ENCODE measurements at regions not wholly inside any gene's neighbourhood (a gene's known extent, or its start where the extent isn't known, plus 50 kb on each side); places are given as distances from the start of the nearest gene placed in this dataset.

DNA sequence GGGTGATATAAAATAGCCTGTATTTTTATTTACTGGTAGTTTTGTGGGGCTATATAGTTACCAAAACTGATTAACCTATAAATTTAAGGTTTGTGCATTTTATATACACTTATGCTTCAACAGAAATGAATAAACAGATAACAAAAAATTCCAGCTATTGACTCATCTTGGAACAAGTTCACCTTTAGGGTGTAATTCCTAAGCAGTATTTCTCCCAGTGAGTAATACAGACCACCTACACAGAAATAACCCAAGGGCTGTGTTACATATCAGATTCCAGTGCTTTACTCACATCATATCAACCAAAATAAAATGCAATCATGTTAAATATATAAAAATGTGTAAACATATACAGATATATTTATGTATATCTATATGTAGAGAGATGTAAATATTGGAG lies 345.6 kb downstream of the ADAMTS20 start:
- Histone ChIP-seq H3K9me3 (ENCODE audit: control insufficient read depth, low read depth, low read length) (no peaks in the 10 kb centered on the region), H2AK5ac (ENCODE audit: insufficient read length, low read length) (no peak overlapping the region), H4K20me1 (ENCODE audit: control insufficient read depth, insufficient read depth, insufficient read length) (no peaks in the 10 kb centered on the region), H3K27ac (ENCODE audit: insufficient read length, low read depth, low read length) (no peak overlapping the region), H2BK15ac (ENCODE audit: low read depth, low read length) (no peak overlapping the region), H3K79me2 (ENCODE audit: insufficient read depth, low read length) (no peaks in the 10 kb centered on the region), H2BK20ac (ENCODE audit: low read depth, low read length, poor library complexity, severe bottlenecking) (no peak overlapping the region), H3K23ac (ENCODE audit: insufficient read length, low read depth, low read length) (no peak overlapping the region), H2BK120ac (ENCODE audit: low read depth, low read length, poor library complexity, severe bottlenecking) (no peak overlapping the region), H3K4me1 (ENCODE audit: insufficient read depth, low read length) (no peaks in the 10 kb centered on the region), H3K4ac (ENCODE audit: low read depth, low read length) (no peak overlapping the region), H3K79me1 (ENCODE audit: insufficient read depth, low read depth, low read length, poor library complexity, severe bottlenecking) (no peaks in the 10 kb centered on the region), H4K8ac (replicated peaks; ENCODE audit: insufficient read length, low read depth, low read length) (no peak overlapping the region), H2BK12ac (ENCODE audit: insufficient read length, low read depth, low read length) (no peak overlapping the region), H3K27me3 (ENCODE audit: insufficient read depth, low read length) (no peaks in the 10 kb centered on the region), H3K9ac (ENCODE audit: extremely low read depth, insufficient read length, low read length) (no peak overlapping the region), H2BK5ac (ENCODE audit: insufficient read length, low read length) (no peak overlapping the region), H4K91ac (ENCODE audit: insufficient read length, low read depth, low read length) (no peak overlapping the region), H3K56ac (ENCODE audit: insufficient read length, low read depth, low read length) (no peak overlapping the region), H3K23me2 (ENCODE audit: insufficient read length, low read depth, low read length, poor library complexity, severe bottlenecking) (no peaks in the 10 kb centered on the region), H3T11ph (ENCODE audit: low read length) (no peak overlapping the region), H3K18ac (ENCODE audit: insufficient read length, low read depth, low read length) (no peak overlapping the region), H3K14ac (ENCODE audit: insufficient read depth, low read length) (no peak overlapping the region), H2AFZ (ENCODE audit: low read length) (no peak overlapping the region), H3K4me2 (ENCODE audit: insufficient read depth, insufficient read length, low read length) (no peak overlapping the region), H4K5ac (ENCODE audit: insufficient read length, low read depth, low read length) (no peak overlapping the region)
- H3K27me3 Mint-ChIP-seq (ENCODE audit: low read depth), result no peaks in the 10 kb centered on the region
- DNase-seq, result no peak
- no peak overlapping the region for H3K27ac Mint-ChIP-seq
- peaks cover 0 to 3% (median 0%) of the 10 kb centered on the region in 3 experiments; a peak in 2 of 7 replicates for H3K36me3 Mint-ChIP-seq (ENCODE audit: insufficient read depth in 1 of 3, low read depth in 3 of 3)
- H3K9me3 Mint-ChIP-seq, result no peaks in the 10 kb centered on the region
- no peak overlapping the region for H3K4me3 Mint-ChIP-seq
- H3K4me1 Mint-ChIP-seq, result no peaks in the 10 kb centered on the region
- TF ChIP-seq, protein P1, sequence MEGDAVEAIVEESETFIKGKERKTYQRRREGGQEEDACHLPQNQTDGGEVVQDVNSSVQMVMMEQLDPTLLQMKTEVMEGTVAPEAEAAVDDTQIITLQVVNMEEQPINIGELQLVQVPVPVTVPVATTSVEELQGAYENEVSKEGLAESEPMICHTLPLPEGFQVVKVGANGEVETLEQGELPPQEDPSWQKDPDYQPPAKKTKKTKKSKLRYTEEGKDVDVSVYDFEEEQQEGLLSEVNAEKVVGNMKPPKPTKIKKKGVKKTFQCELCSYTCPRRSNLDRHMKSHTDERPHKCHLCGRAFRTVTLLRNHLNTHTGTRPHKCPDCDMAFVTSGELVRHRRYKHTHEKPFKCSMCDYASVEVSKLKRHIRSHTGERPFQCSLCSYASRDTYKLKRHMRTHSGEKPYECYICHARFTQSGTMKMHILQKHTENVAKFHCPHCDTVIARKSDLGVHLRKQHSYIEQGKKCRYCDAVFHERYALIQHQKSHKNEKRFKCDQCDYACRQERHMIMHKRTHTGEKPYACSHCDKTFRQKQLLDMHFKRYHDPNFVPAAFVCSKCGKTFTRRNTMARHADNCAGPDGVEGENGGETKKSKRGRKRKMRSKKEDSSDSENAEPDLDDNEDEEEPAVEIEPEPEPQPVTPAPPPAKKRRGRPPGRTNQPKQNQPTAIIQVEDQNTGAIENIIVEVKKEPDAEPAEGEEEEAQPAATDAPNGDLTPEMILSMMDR (conservative IDR thresholded peaks at IDR 0.05), result no peak
